Peyer's patch (tissue), 4 donors: ENCODE measurements at regions not wholly inside any gene's neighbourhood (a gene's known extent, or its start where the extent isn't known, plus 50 kb on each side); places are given as distances from the start of the nearest gene placed in this dataset.
A peak's percentile ranks its signal among the peaks of the same experiment; 100 is the strongest.

Source experiments
- DNase-seq, 3 donors: peaks; one replicate each; pipeline ENCODE4 v3.0.0-alpha.2; 2017 to 2019
- H3K27ac ChIP-seq, 4 donors: fragments of 200-600 bp; sonication (generic); one replicate each; pipeline ENCODE4 v1.5.1; 2016 to 2019
- H3K27me3 ChIP-seq, 2 donors: fragments of 200-600 bp; sonication (generic); one replicate each; pipeline ENCODE4 v1.5.1; 2019
- H3K36me3 ChIP-seq, 3 donors: fragments of 200-600 bp; sonication (generic); one replicate each; pipeline ENCODE4 v1.5.1; 2016 to 2019
- H3K4me1 ChIP-seq, 4 donors: fragments of 200-600 bp; sonication (generic); one replicate each; pipeline ENCODE4 v1.5.1; 2016 to 2019
- H3K4me3 ChIP-seq, 4 donors: fragments of 200-600 bp; sonication (generic); 1 replicate in 3 of 4; 2 replicates in 1 of 4; pipeline ENCODE4 v1.5.1; 2016 to 2019; ENCODE audit warnings: mild to moderate bottlenecking in 1 of 4
- H3K9me3 ChIP-seq, 4 donors: fragments of 200-600 bp; sonication (generic); one replicate each; pipeline ENCODE4 v1.5.1; 2016 to 2019; ENCODE audit warnings: mild to moderate bottlenecking in 1 of 4
- CTCF ChIP-seq, 6 experiments: fragments of 450-650 bp in 4 of 6; fragments of 200-600 bp in 2 of 6; sonication (generic) in 1 of 6; IDR thresholded peaks; one replicate each; pipeline ENCODE4 v1.5.1; 2017 to 2019; ENCODE audit warnings: antibody characterized with exemption in 6 of 6, mild to moderate bottlenecking in 3 of 6, moderate library complexity in 1 of 6
- POLR2A ChIP-seq, 2 donors: fragments of 450-650 bp; IDR thresholded peaks; one replicate each; pipeline ENCODE4 v1.5.1; 2017; ENCODE audit warnings: antibody characterized with exemption in 2 of 2, mild to moderate bottlenecking in 2 of 2, moderate library complexity in 2 of 2

GRCh38 chr20:57865266-57865665 lies 155.5 kb upstream of the PMEPA1 start:
- H3K9me3 ChIP-seq = no peaks in the 10 kb centered on the region
- DNase-seq = no peak
- TF ChIP-seq POLR2A (IDR thresholded peaks at IDR 0.05) (no peak), CTCF (IDR thresholded peaks at IDR 0.05) (no peak)
- no peaks in the 10 kb centered on the region for H3K27me3 ChIP-seq
- H3K36me3 ChIP-seq = no peaks in the 10 kb centered on the region
- no peak overlapping the region for H3K27ac ChIP-seq
- H3K4me3 ChIP-seq = no peak overlapping the region
- H3K4me1 ChIP-seq = no peaks in the 10 kb centered on the region

GRCh38 chr20:57860576-57860975 lies 150.8 kb upstream of the PMEPA1 start:
- H3K9me3 ChIP-seq = no peaks in the 10 kb centered on the region
- TF ChIP-seq CTCF (IDR thresholded peaks at IDR 0.05) (no peak), POLR2A (IDR thresholded peaks at IDR 0.05) (no peak)
- no peak for DNase-seq
- no peaks in the 10 kb centered on the region for H3K4me1 ChIP-seq
- no peak overlapping the region for H3K27ac ChIP-seq
- no peaks in the 10 kb centered on the region for H3K27me3 ChIP-seq
- no peaks in the 10 kb centered on the region for H3K36me3 ChIP-seq
- no peak overlapping the region for H3K4me3 ChIP-seq

- TF ChIP-seq CTCF (IDR thresholded peaks at IDR 0.05) = peak in 1 of 6 experiments; percentile 16
- TF ChIP-seq POLR2A (IDR thresholded peaks at IDR 0.05) = no peak
- no peaks in the 10 kb centered on the region for H3K27me3 ChIP-seq
- DNase-seq = no peak
- no peaks in the 10 kb centered on the region for H3K4me1 ChIP-seq
- no peak overlapping the region for H3K4me3 ChIP-seq
- no peaks in the 10 kb centered on the region for H3K9me3 ChIP-seq
- no peaks in the 10 kb centered on the region for H3K36me3 ChIP-seq
- no peak overlapping the region for H3K27ac ChIP-seq
Observed at GRCh38 chr20:57857969-57858368, 148.2 kb upstream of the PMEPA1 start.

GRCh38 chr20:57857118-57857517 lies 147.3 kb upstream of the PMEPA1 start:
- TF ChIP-seq POLR2A (IDR thresholded peaks at IDR 0.05) (no peak), CTCF (IDR thresholded peaks at IDR 0.05) (no peak)
- no peaks in the 10 kb centered on the region for H3K4me1 ChIP-seq
- H3K9me3 ChIP-seq = no peaks in the 10 kb centered on the region
- no peak for DNase-seq
- H3K36me3 ChIP-seq = no peaks in the 10 kb centered on the region
- H3K27ac ChIP-seq = no peak overlapping the region
- H3K4me3 ChIP-seq = no peak overlapping the region
- no peaks in the 10 kb centered on the region for H3K27me3 ChIP-seq

GRCh38 chr20:57856658-57857057 lies 146.8 kb upstream of the PMEPA1 start:
- peak in 1 of 3 donors; percentile 14 for DNase-seq
- H3K4me3 ChIP-seq = no peak overlapping the region
- no peaks in the 10 kb centered on the region for H3K27me3 ChIP-seq
- H3K4me1 ChIP-seq = no peaks in the 10 kb centered on the region
- H3K27ac ChIP-seq = no peak overlapping the region
- TF ChIP-seq POLR2A (IDR thresholded peaks at IDR 0.05) (no peak), CTCF (IDR thresholded peaks at IDR 0.05) (no peak)
- H3K9me3 ChIP-seq = no peaks in the 10 kb centered on the region
- H3K36me3 ChIP-seq = no peaks in the 10 kb centered on the region

- no peaks in the 10 kb centered on the region for H3K36me3 ChIP-seq
- no peak overlapping the region for H3K4me3 ChIP-seq
- no peak for DNase-seq
- no peaks in the 10 kb centered on the region for H3K4me1 ChIP-seq
- TF ChIP-seq CTCF (IDR thresholded peaks at IDR 0.05) (no peak), POLR2A (IDR thresholded peaks at IDR 0.05) (no peak)
- H3K27ac ChIP-seq = no peak overlapping the region
- H3K9me3 ChIP-seq = no peaks in the 10 kb centered on the region
- no peaks in the 10 kb centered on the region for H3K27me3 ChIP-seq
Observed at GRCh38 chr20:57851796-57852195, 142.0 kb upstream of the PMEPA1 start.
